Spleen (tissue), 11 donors: ENCODE measurements at regions not wholly inside any gene's neighbourhood (a gene's known extent, or its start where the extent isn't known, plus 50 kb on each side); places are given as distances from the start of the nearest gene placed in this dataset.

Experiments used
- DNase-seq: peaks from one replicate; pipeline ENCODE4 v3.0.0-alpha.2; 2020
- H3K27ac ChIP-seq, 8 donors: fragments of 200-600 bp; sonication (generic) in 7 of 8; 1 replicate in 4 of 8; 2 replicates in 4 of 8; pipeline versions ENCODE4 v1.5.0 to v1.8.0; 2016 to 2021; ENCODE audit warnings: inconsistent platforms in 4 of 8, mild to moderate bottlenecking in 4 of 8, moderate library complexity in 1 of 8
- H3K27me3 ChIP-seq, 7 donors: fragments of 200-600 bp; sonication (generic) in 6 of 7; replicated peaks in 1 of 7; 1 replicate in 4 of 7; 2 replicates in 3 of 7; pipeline versions ENCODE4 v1.5.0 to v1.8.0; 2016 to 2021; ENCODE audit warnings: inconsistent platforms in 3 of 7, mild to moderate bottlenecking in 1 of 7
- H3K36me3 ChIP-seq, 6 donors: fragments of 200-600 bp; sonication (generic) in 5 of 6; 1 replicate in 4 of 6; 2 replicates in 2 of 6; pipeline versions ENCODE4 v1.5.0 to v1.8.0; 2016 to 2021; ENCODE audit warnings: inconsistent platforms in 2 of 6
- H3K4me1 ChIP-seq, 6 donors: fragments of 200-600 bp; sonication (generic) in 5 of 6; 1 replicate in 3 of 6; 2 replicates in 3 of 6; pipeline versions ENCODE4 v1.5.0 to v1.8.0; 2016 to 2021; ENCODE audit warnings: inconsistent platforms in 3 of 6
- H3K4me3 ChIP-seq, 8 donors: fragments of 200-600 bp; sonication (generic) in 7 of 8; 1 replicate in 4 of 8; 2 replicates in 4 of 8; pipeline versions ENCODE4 v1.5.0 to v1.8.0; 2016 to 2021; ENCODE audit warnings: inconsistent platforms in 4 of 8, mild to moderate bottlenecking in 4 of 8, moderate library complexity in 2 of 8
- H3K9me3 ChIP-seq, 8 donors: fragments of 200-600 bp; sonication (generic) in 7 of 8; 1 replicate in 4 of 8; 2 replicates in 4 of 8; pipeline versions ENCODE4 v1.5.0 to v1.8.0; 2016 to 2021; ENCODE audit warnings: inconsistent platforms in 4 of 8
- CTCF ChIP-seq, 11 experiments: fragments of 200-600 bp in 7 of 11; fragments of 450-650 bp in 4 of 11; sonication (generic) in 4 of 11; IDR thresholded peaks in 8 of 11; conservative IDR thresholded peaks in 3 of 11; 1 replicate in 7 of 11; 2 replicates in 4 of 11; pipeline versions ENCODE4 v1.4.0 to v1.8.0; 2016 to 2021; ENCODE audit warnings: antibody characterized with exemption in 11 of 11, inconsistent platforms in 4 of 11, mild to moderate bottlenecking in 1 of 11
- POLR2A ChIP-seq, 3 donors: fragments of 450-650 bp; IDR thresholded peaks; one replicate each; pipeline ENCODE4 v1.5.1; 2017; ENCODE audit warnings: antibody characterized with exemption in 3 of 3, mild to moderate bottlenecking in 1 of 3
- POLR2AphosphoS5 ChIP-seq, 3 donors: sonication (generic); formaldehyde crosslinking; IDR thresholded peaks; one replicate each; pipeline ENCODE4 v1.5.1; 2017; ENCODE audit warnings: antibody characterized with exemption in 3 of 3
- WGBS, 5 donors: extraction: QIAGEN DNeasy Blood & Tissue Kit in 3 of 5; methylation state at CpG; one replicate each; pipeline versions ENCODE4 v1.1.5 to v1.1.7; 2013 to 2018; 5-methylcytosine and 5-hydroxymethylcytosine counted together
- intact Hi-C: fragments of 100-400 bp; cut with DNase I; formaldehyde crosslinking; loops from one replicate; pipeline ENCODE4 v1.15.0; 2023; ENCODE audit warnings: low total_unique reads
- donor health status: healthy with polysubstance abuse.
- donor health status: DM: no; HTN: no; CAD: no; lungs with moderate emphysema.
- donor health status: DM: no; HTN: no; CAD: no.
- donor health status: Bipolar disorder and iron deficiency.
- donor health status: healthy.
- donor health status: DM: no; HTN: no; CAD: no.
- donor health status: DM: yes; HTN: yes; CAD: no.

- TF ChIP-seq POLR2AphosphoS5 (IDR thresholded peaks at IDR 0.05) (no peak), POLR2A (IDR thresholded peaks at IDR 0.05) (no peak), CTCF (IDR thresholded peaks at IDR 0.05 in 8 of 11, conservative IDR thresholded peaks at IDR 0.05 in 3 of 11) (no peak)
- 80 to 94% (median 88%) methylated on average over 3 of the region's 3 CpGs for WGBS, 5 donors
- Histone ChIP-seq H3K36me3 (no peaks in the 10 kb centered on the region), H3K4me1 (no peaks in the 10 kb centered on the region), H3K27ac (no peak overlapping the region), H3K9me3 (no peaks in the 10 kb centered on the region), H3K27me3 (no peaks in the 10 kb centered on the region), H3K4me3 (no peak overlapping the region)
- intact Hi-C loops: no loop called here
- DNase-seq: no peak
These were observed 1093.4 kb downstream of the EFNB2 start for GRCh38 chr13:105442040-105442439.

GRCh38 chr13:105441051-105441750 is 1094.3 kb downstream of the EFNB2 start:
- no peak for TF ChIP-seq POLR2A (IDR thresholded peaks at IDR 0.05)
- H3K27ac ChIP-seq: no peak overlapping the region
- H3K4me1 ChIP-seq: no peaks in the 10 kb centered on the region
- intact Hi-C loops: no loop called here
- no peaks in the 10 kb centered on the region for H3K36me3 ChIP-seq
- H3K27me3 ChIP-seq: no peaks in the 10 kb centered on the region
- H3K4me3 ChIP-seq: no peak overlapping the region
- H3K9me3 ChIP-seq: no peaks in the 10 kb centered on the region
- 63 to 71% (median 65%) methylated on average over 9 of the region's 9 CpGs for WGBS, 5 donors
- no peak for DNase-seq

- Histone ChIP-seq H3K36me3 (no peaks in the 10 kb centered on the region), H3K27me3 (no peaks in the 10 kb centered on the region), H3K27ac (no peak overlapping the region), H3K4me1 (no peaks in the 10 kb centered on the region), H3K4me3 (no peak overlapping the region), H3K9me3 (no peaks in the 10 kb centered on the region)
- TF ChIP-seq POLR2AphosphoS5 (IDR thresholded peaks at IDR 0.05): no peak
- no peak for TF ChIP-seq CTCF (IDR thresholded peaks at IDR 0.05 in 8 of 11, conservative IDR thresholded peaks at IDR 0.05 in 3 of 11)
- TF ChIP-seq POLR2A (IDR thresholded peaks at IDR 0.05): no peak
- no peak for DNase-seq
- intact Hi-C loops: no loop called here
These were observed 1098.5 kb downstream of the EFNB2 start for GRCh38 chr13:105436943-105437342.

- WGBS, 5 donors: 75 to 82% (median 78%) methylated on average over 2 of the region's 2 CpGs
- DNase-seq: no peak
These were observed 1103.0 kb downstream of the EFNB2 start for GRCh38 chr13:105432438-105432837.

More at GRCh38 chr13:105432438-105432837, 1103.0 kb downstream of the EFNB2 start:
- Histone ChIP-seq H3K36me3 (no peaks in the 10 kb centered on the region), H3K9me3 (no peaks in the 10 kb centered on the region), H3K27me3 (no peaks in the 10 kb centered on the region), H3K4me3 (no peak overlapping the region), H3K4me1 (no peaks in the 10 kb centered on the region), H3K27ac (no peak overlapping the region)
- TF ChIP-seq POLR2A (IDR thresholded peaks at IDR 0.05): no peak
- TF ChIP-seq POLR2AphosphoS5 (IDR thresholded peaks at IDR 0.05): no peak
- TF ChIP-seq CTCF (IDR thresholded peaks at IDR 0.05 in 8 of 11, conservative IDR thresholded peaks at IDR 0.05 in 3 of 11): no peak
- intact Hi-C loops: no loop called here
